NCI-H187 (cell line): ENCODE measurements at regions not wholly inside any gene's neighbourhood (a gene's known extent, or its start where the extent isn't known, plus 50 kb on each side); places are given as distances from the start of the nearest gene placed in this dataset.
"Not testable (repeated sequence)": the region's sequence is repeated elsewhere in the genome, so short reads cannot be mapped to it uniquely, and the experiment has no call there.

Experiments
- DNase-seq, 2 experiments: peaks; one replicate each; lab custom pipeline; 2025; lab: John Stamatoyannopoulos, UW

- DNase-seq, result no peak
Measured at GRCh38 chr4:12447451-12447850, 1018.8 kb upstream of the HS3ST1 start.

- no peak for DNase-seq
Measured at GRCh38 chr4:12446657-12447185, 1018.0 kb upstream of the HS3ST1 start.

GRCh38 chr4:12446256-12446655 is 1017.6 kb upstream of the HS3ST1 start:
- no peak for DNase-seq

GRCh38 chr4:12445711-12446235 is 1017.1 kb upstream of the HS3ST1 start:
- no peak for DNase-seq

GRCh38 chr4:12439633-12440305 is 1011.1 kb upstream of the HS3ST1 start:
- DNase-seq, result no peak

GRCh38 chr4:12431259-12431658 is 1002.6 kb upstream of the HS3ST1 start:
- DNase-seq, result not testable (repeated sequence)

- DNase-seq, result no peak
Measured at GRCh38 chr4:12421364-12421763, 992.7 kb upstream of the HS3ST1 start.

- DNase-seq, result no peak
Measured at GRCh38 chr4:12416755-12417154, 988.1 kb upstream of the HS3ST1 start.

- no peak for DNase-seq
Measured at GRCh38 chr4:12414181-12414812, 985.6 kb upstream of the HS3ST1 start.

- no peak for DNase-seq
Measured at GRCh38 chr4:12411072-12411471, 982.4 kb upstream of the HS3ST1 start.

GRCh38 chr4:12409507-12410190 is 981.0 kb upstream of the HS3ST1 start:
- no peak for DNase-seq

GRCh38 chr4:12408364-12408763 is 979.7 kb upstream of the HS3ST1 start:
- DNase-seq, result no peak

- DNase-seq, result no peak
Measured at GRCh38 chr4:12403175-12403574, 974.5 kb upstream of the HS3ST1 start.

GRCh38 chr4:12399781-12400180 is 971.1 kb upstream of the HS3ST1 start:
- no peak for DNase-seq

- no peak for DNase-seq
Measured at GRCh38 chr4:12393631-12394262, 965.1 kb upstream of the HS3ST1 start.

- no peak for DNase-seq
Measured at GRCh38 chr4:12389604-12390003, 960.9 kb upstream of the HS3ST1 start.

GRCh38 chr4:12382567-12382966 is 953.9 kb upstream of the HS3ST1 start:
- DNase-seq, result no peak

GRCh38 chr4:12379191-12379590 is 950.5 kb upstream of the HS3ST1 start:
- DNase-seq, result no peak

GRCh38 chr4:12375805-12376204 is 947.1 kb upstream of the HS3ST1 start:
- DNase-seq, result no peak

- not testable (repeated sequence) for DNase-seq
Measured at GRCh38 chr4:12365869-12366268, 937.2 kb upstream of the HS3ST1 start.

- no peak for DNase-seq
Measured at GRCh38 chr4:12360391-12360790, 931.7 kb upstream of the HS3ST1 start.

- no peak for DNase-seq
Measured at GRCh38 chr4:12359420-12359819, 930.7 kb upstream of the HS3ST1 start.
